Stimulated activated CD4-positive, alpha-beta T cell treated with anti-CD3 and anti-CD28 coated beads, Interleukin-1b, Interleukin-23, amount 100 ng/mL, for 48 hours (primary cell): ENCODE measurements at regions not wholly inside any gene's neighbourhood (a gene's known extent, or its start where the extent isn't known, plus 50 kb on each side); places are given as distances from the start of the nearest gene placed in this dataset.
"Not testable (repeated sequence)": the region's sequence is repeated elsewhere in the genome, so short reads cannot be mapped to it uniquely, and the experiment has no call there.

ENCODE experiments used
- DNase-seq: peaks from one replicate; pipeline ENCODE4 v3.0.0-alpha.2; 2020

- no peak for DNase-seq
Observed at GRCh38 chr11:122440811-122441665, 214.5 kb upstream of the UBASH3B start.

GRCh38 chr11:122439866-122440810 lies 215.4 kb upstream of the UBASH3B start:
- no peak for DNase-seq

- no peak for DNase-seq
Observed at GRCh38 chr11:122436188-122436555, 219.3 kb upstream of the UBASH3B start.

GRCh38 chr11:122435540-122436187 lies 219.9 kb upstream of the UBASH3B start:
- DNase-seq = no peak

- DNase-seq = no peak
Observed at GRCh38 chr11:122434786-122435185, 220.7 kb upstream of the UBASH3B start.

- DNase-seq = no peak
Observed at GRCh38 chr11:122430490-122430889, 225.0 kb upstream of the UBASH3B start.

GRCh38 chr11:122426073-122426472 lies 229.4 kb upstream of the UBASH3B start:
- DNase-seq = no peak

- no peak for DNase-seq
Observed at GRCh38 chr11:122424636-122425035, 230.9 kb upstream of the UBASH3B start.

- DNase-seq = no peak
Observed at GRCh38 chr11:122423886-122424285, 231.6 kb upstream of the UBASH3B start.

GRCh38 chr11:122423273-122423672 lies 232.2 kb upstream of the UBASH3B start:
- DNase-seq = no peak

- DNase-seq = no peak
Observed at GRCh38 chr11:122422682-122423081, 232.8 kb upstream of the UBASH3B start.

- no peak for DNase-seq
Observed at GRCh38 chr11:122421702-122422101, 233.8 kb upstream of the UBASH3B start.

GRCh38 chr11:122418032-122418431 lies 237.5 kb upstream of the UBASH3B start:
- DNase-seq = no peak

- no peak for DNase-seq
Observed at GRCh38 chr11:122414406-122415018, 241.0 kb upstream of the UBASH3B start.

GRCh38 chr11:122413677-122414076 lies 241.8 kb upstream of the UBASH3B start:
- no peak for DNase-seq

GRCh38 chr11:122412581-122412980 lies 242.9 kb upstream of the UBASH3B start:
- no peak for DNase-seq

- DNase-seq = no peak
Observed at GRCh38 chr11:122406466-122406865, 249.1 kb upstream of the UBASH3B start.

GRCh38 chr11:122405547-122406341 lies 249.8 kb upstream of the UBASH3B start:
- no peak for DNase-seq

- no peak for DNase-seq
Observed at GRCh38 chr11:122404571-122404970, 251.0 kb upstream of the UBASH3B start.

GRCh38 chr11:122401581-122401980 lies 253.9 kb upstream of the UBASH3B start:
- not testable (repeated sequence) for DNase-seq

- DNase-seq = no peak
Observed at GRCh38 chr11:122399375-122399774, 256.1 kb upstream of the UBASH3B start.

- no peak for DNase-seq
Observed at GRCh38 chr11:122398851-122399250, 256.7 kb upstream of the UBASH3B start.
